Ureter (tissue), 1 donor: ENCODE measurements at regions not wholly inside any gene's neighbourhood (a gene's known extent, or its start where the extent isn't known, plus 50 kb on each side); places are given as distances from the start of the nearest gene placed in this dataset.

Experiments used
- DNase-seq: peaks from one replicate; pipeline ENCODE4 v3.0.0-alpha.2; 2020; ENCODE audit warnings: low spot score
- donor health status: DM: yes; HTN: yes; CAD: no.

DNA sequence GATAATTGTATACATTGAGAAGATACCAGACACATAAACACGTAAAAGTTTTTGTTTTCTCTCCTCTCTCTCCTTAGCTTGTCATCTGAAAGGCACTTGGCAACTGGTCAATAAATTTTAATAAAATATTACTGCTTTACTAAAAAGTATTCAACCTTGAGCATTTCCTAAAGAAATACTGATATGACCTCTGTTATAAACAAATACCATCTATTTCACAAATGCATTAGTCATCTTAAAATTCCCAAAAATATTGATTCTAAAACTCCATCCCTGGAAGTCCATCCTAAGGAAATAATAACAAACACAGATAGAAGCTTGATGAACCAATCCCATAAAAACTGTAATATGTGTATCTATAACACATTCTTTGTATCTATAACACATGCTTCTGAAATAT is 483.2 kb downstream of the TLR4 start:
- no peak for DNase-seq

DNA sequence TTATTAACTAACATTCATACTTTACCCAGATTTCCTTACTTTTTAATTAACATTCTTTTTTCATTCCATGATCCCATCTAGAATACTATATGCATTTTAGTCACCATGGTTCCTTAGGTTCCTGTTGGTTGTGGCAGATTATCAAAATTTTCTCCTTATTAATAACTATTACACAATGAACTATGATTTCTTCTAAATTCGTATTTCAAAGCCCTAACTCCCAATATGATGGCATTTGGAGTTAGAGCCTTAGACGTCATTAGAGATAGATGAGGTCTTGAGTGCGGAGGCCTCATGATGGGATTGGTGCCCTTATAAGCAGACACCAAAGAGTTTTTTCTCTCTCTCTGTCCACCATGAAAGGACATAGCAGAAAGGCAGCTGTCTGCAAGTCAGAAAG is 485.4 kb downstream of the TLR4 start:
- no peak for DNase-seq

DNA sequence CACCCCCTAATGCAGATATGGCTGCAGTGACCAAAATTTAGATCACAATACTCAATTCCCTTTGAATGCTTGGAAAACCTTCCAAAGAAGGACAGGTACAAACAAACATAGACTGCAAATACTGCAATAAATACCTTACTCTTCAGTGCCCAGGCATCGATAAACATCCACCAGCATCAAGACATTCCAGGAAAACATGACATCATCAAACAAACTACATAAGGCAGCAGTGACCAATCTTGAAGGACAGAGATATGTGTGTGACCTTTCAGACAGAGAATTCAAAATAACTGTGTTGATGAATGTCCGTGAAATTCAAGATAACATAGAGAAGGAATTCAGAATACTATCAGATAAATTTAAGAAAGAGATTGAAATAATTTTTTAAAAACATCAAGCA is 488.6 kb downstream of the TLR4 start:
- DNase-seq = no peak

DNA sequence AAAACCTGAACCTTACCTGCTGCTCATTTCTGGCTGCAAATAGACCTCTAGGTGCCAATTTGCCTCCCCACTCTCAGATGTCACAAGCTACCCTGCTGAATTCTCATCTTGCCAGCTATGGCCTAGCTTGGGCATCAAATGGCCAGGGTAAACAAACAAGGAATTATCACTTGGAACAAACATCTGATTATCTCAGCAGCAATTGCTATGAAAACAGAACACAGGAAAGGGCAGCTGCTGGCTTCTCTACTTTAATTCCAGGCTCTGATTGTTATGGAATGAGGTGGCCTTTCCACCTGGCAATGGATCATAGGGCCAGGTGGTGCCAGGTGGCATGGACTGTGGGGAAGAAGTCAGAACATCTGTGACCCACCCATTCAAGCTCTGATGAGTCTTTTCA is 505.1 kb downstream of the TLR4 start:
- DNase-seq = no peak

DNA sequence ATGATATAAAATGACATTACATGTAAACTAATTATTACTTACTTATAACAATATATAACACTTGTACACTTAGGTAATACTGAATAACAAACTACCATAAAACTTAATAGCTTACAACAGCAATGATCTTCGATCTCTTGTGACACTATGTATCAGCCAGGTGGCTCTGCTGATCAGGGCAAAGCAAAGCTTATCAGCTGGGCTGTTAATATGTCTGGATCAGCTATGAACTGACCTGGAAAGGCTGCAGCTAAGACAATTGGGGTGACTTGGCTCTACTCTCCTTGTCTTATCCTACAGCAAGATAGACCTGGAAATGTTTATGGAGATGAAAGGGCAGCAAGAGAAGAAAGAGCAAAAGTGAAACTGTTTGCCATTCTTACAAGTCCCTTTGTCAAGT is 511.3 kb downstream of the TLR4 start:
- DNase-seq = no peak

DNA sequence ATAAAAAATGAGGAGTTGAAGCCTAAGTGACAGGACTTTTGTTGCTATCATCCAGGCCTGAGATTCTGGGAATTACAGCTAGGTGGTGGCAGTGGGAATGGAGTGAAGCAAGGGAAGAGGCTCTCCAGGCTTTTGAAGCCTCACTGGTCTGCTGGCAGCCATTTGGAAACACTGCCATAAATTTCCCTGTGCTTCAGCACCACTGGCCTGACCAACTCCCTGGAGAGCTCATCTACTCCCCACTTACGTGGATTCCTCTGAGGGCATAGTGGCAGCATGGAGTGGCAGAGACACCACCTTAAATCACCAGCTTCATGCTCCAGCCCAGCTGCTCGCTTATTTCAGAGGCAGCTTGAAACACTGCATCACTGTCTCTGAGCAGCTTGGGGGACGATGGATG is 518.2 kb downstream of the TLR4 start:
- no peak for DNase-seq

DNA sequence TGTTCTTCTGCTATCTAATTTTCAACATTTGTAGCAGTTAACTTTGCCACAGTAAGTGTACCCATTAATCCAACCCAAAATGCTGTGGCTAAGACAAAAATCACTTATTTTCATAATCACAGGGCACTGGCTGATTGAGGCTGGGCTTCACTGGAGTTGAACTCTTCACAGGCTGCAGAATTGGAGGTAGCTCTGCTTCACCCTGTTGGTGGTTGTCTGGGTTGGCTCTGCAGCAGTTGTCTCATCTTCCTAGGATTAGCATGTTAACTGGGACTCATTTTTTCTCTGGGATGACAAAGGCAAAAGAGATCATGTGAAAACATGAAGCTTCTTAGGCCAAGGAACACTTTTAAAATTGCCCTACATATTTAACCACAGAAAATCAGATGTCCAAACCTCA is 518.9 kb downstream of the TLR4 start:
- DNase-seq = no peak

DNA sequence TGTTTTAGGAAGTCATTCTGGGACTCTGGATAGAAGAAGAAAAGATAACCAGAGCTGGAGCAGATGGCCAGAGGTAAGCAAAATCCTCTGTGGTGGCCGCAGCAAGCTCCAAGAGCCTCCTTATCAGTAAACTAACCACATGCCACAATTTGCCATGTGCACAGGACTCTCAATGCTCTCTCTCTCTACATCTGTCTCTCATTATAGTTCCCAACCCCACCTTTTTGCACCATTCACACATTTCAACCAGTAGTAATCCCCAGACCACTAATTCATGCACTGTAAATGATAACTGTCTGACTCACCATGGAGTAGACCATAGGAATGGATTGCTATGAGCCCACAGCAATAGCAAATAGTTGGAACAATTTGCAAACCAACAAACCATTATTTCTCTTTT is 526.1 kb downstream of the TLR4 start:
- no peak for DNase-seq

DNA sequence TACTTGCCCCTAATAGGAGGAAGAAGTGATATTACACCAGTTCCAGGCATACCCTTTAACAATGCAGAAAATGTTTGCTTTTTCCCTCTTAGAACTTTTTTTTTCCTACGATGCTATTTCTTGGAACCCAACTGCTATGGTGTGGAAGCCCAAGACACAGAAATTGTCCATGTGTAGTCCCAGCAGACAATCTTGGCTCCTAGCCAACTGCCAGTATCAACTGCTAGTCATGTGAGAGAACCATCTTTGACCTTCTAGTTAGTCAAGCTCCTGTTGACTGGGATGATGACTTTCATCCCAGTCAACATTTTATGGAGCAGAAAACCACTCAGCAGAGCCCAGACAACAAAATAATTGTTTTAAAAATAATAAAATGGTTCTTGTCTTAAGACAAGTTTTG is 532.4 kb downstream of the TLR4 start:
- DNase-seq = no peak

DNA sequence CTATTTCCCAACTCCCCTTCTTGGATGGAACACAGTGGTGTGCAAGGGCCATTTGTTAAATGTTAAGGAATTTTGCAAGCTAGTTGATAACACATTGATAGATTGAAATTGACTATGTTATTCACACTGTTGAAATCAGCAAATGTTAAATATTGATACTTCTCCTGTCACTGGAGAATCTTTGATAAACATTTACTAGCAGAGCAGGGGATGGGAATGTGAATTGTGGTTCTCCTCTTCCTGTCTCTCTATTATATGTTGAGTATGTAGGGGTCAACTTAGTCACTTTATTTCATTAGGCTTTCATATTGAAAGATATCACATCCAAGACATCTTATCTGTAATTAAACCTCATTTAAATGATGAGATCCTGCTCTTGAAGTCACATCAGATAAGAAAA is 533.9 kb downstream of the TLR4 start:
- no peak for DNase-seq

DNA sequence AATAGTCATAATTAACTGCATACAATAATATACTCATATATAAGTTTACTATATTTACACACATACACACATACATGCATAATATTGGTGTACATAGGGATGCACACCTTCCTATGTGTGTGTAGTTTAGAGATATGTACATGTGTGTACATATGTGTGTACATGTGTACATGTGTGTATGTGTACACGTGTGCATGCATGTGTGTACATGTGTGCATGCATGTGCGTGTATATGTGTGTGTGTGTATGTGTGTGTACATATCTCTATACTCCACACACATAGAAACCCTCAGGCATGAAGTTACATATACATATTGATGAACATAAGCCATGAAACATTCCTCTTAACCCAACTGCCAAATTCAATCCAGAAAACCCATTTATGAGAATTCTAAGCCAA is 547.8 kb downstream of the TLR4 start:
- DNase-seq = no peak

DNA sequence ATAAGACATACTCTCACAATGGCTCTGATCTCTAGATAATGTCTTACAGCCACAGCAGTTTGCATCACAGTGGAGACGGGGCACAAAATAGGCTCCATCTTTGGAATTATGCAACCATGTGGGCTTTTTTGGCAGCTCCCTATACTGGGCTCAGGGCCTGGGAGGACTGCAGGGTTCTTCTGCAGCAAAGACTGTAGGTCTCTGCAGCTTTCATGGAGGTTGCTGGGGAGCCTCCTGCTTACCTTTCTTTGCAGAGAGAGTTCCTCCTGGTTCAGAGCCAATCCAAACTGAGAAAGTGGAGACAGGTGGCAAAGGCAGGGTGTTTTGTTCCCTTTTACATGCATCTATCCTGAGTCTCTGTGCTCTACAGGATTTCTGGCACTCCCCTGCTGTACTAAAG is 558.0 kb downstream of the TLR4 start:
- no peak for DNase-seq

DNA sequence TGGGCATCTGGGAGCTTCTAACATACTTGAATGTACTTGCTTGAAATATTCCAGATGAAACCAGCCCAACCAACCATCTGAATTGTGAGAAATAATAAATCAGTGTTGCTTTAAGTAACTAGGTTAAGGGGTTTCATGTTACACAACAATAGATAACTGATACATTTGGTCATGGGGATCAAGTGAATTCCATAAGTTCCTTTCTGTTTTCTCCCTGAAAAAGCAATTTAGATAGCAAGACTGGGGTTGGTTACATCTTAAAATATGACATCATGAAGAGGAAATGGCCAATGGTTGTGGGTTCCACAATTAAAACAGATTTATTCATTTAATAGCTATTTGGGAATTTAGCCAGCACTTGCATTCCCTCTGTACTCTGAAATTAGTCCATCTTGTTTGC is 559.7 kb downstream of the TLR4 start:
- DNase-seq = no peak

DNA sequence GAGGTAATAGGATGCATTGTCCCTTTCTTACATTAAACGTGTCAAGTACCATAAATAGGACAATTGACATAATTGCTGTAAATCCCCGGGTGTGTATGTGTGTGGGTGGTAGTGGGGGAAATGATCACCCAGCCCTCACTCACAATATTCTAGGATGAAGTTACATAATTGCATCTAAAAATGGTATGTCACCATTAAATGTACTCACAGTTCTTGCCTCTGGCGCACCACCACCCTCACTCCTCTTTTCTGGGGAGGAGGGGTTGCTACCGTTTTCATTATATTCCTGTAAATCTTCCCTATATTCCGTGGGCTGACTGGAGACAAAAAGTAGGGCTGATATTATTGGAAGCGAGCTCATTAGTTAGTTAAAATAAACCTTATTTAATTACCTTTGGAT is 563.8 kb downstream of the TLR4 start:
- no peak for DNase-seq

DNA sequence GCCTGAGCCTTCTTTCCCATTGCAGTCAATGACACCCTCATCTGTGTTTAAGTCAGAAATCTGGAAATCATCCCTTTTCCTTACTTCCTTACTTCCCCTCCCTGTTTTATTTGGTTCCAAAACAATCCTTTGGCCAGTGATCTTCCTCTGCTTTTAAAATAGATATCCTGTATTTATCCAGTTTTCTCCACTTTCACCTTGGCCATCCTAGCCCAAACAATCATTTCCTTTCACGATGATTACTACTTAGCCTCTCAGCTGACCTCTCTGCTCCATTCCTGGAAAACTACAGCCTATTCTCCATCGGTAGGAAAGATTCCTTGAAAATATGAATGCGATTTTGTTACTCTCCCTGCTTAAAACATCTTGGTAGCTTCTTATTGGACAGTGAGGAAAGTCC is 565.4 kb downstream of the TLR4 start:
- no peak for DNase-seq

DNA sequence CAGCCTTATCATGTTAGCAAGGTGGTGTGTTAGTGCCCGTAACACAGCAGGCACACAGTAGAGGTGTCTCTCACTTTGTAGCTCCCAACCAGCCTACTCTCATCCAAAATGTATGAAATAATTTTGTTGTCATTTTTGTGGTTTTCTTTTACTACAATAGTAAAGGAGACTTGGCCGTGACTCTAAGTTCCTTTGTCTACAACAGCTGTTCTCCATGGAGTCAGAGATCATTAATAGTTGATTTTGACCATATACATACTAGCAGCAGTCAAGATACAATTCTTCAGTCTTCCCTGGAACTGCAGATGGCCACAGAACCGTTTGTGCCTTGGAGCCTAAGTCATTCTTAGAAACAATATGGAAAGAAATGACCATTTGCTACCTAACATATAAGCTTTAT is 567.1 kb downstream of the TLR4 start:
- no peak for DNase-seq

DNA sequence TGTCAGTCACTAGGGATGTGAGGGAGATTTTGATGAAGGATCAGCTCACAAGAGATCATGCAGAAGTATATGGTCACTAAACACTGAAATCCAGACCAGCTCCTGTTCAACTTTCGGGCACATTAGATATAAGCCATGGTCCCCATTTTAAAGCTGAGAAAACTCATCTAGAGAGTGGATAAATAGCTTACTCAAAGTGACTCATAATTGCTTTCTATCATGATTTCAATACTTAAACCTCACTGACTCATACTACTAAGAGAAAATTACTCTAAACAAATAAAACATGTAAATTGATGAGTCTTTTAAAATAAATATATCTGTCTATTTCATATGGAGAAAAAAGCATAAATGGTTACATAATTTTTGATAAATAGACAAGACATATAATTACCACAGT is 567.7 kb downstream of the TLR4 start:
- DNase-seq = no peak

DNA sequence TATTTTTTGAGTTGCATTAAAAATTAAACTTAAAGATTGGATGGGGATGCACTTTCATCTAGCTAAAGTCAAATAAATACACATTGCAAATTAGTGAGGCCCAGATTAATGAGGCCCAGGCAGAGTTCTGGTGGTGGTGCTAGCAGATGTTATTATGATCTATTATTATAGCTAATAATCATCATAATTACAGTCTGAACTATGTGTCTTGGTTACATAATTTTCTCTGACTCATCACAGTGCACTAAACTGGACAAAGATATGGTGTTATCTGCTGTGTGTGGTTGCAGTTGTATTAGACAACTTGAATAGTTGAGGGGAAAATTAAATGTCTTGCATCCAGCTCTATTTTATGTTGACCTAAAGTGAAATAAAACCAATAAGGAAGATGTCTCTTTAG is 568.8 kb downstream of the TLR4 start:
- DNase-seq = no peak

DNA sequence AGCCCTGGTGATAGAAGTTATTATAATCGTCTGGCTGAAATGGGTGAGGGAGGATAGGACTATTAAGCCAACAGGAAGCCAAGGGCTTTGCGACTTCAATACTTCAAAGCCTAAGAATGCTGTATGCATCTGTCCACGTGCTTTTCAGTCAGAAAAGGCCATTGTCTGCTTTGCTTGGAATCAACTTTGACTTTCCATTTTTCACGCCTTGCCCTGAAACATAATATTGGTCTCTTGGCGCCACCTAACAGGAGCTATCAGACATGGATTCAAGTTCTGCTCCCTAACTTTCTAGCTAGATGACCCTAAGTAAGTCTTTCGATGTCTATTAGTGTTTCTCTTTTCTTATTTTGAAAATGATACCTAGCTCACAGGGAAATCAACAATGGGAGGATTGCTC is 572.6 kb downstream of the TLR4 start:
- no peak for DNase-seq

DNA sequence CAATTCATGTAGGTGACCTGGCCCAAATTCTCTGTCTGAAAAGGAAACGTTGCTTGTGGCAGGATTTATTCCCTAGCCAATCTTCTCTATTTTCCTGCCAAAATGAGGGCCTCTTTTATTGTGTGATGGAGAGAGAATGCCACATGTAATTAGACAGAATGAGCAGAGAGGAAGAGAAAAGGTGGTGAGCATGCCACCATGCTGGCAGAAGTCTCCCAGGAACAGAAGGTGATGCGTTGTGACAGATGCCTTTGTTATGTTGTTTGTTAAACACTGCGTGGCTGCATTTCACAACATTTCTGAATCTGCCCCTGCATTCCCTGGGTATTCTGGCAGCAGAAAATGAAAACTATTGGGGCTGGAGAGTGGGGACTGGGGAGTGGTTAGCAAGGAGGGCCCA is 577.6 kb downstream of the TLR4 start:
- DNase-seq = no peak

DNA sequence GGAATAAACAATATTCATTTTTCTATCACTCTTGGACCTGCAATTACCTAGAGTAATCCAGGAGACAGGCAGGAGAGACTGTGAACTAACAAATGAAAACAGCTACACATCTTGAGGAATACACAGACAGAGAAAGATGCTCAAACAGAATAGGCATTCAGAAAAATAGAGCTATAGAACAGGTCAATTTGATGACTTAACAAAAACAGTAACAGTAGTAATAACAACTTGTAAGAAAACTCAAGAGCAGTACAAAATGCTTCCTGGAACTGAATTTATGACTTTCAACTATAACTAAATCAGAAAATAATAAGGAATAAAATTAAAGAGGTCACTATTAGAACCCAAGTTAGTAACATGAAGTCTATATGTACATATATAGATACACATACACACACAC is 579.3 kb downstream of the TLR4 start:
- no peak for DNase-seq

DNA sequence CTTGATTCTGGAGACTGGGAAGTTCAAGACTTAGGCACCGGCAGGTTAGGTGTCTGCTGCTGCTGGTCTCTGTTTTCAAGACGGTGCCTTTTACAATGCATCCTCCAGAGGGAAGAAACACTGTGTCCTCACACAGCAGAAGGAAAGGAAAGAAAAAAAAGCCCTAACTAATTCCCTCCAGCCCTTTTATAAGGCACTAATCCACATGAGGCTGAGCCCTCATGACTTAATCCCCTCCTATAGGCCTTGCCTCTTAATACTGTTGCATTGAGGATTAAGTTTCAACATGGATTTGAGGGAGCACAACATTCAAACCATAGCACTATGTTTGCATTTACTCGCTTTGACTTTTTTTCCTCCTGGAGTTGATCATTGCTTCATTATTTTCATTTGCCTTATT is 585.9 kb downstream of the TLR4 start:
- DNase-seq = no peak

DNA sequence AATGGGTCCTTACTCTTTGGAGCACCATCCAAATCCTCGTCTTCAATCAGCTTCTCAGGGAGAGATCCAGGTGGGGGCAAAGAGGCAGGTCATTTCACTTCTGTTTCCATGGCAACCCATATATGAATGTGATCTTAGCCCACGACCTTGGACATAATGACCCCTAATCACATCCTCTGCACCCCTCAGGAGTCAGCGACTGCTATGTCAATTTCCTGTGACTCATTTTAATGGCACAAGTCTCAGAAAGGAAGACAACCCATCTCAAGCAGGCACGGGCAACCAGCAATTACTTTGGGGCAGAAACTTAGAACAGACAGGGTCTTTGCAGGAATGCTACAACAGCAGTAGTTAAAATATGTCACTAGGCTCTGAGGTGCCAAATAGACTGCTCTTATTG is 591.2 kb downstream of the TLR4 start:
- DNase-seq = no peak

DNA sequence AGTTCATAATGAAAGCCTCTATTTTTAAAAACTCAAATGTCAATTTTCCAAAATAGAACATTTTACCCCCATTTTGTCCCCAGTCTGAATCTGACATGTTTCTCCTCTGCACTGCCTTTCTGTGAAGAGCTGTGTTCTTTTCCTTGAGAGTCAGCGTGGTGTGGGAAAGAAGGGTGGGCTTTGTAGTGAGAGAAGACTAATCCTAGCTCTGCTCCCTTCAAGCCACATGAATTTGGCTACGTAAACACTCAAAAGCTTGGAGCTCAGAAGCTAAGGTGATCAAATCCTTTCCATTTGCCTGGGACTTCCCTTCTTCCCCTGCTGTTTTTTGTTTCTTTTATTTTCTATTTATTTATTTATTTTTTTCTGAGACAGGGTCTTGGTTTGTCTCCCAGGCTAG is 598.5 kb downstream of the TLR4 start:
- DNase-seq = no peak

DNA sequence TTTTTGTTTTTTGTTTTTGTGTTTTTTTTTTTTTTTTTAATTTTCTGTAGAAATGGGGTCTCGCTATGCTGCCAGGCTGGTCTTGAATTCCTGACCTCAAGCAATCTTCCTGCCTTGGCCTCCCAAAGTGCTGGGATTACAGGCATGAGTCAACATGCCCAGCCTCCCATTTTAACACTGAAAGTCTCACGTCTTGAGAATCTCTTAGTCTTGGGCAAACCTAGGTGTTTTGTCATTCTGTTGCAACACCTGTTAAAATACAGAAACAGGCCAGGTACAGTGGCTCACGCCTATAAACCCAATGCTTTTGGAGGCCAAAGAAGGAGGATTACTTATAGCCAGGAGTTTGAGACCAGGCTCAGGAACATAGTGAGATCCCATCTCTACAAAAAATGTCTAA is 599.0 kb downstream of the TLR4 start:
- DNase-seq = no peak
